Esophagus squamous epithelium (tissue), 4 donors: ENCODE measurements at regions not wholly inside any gene's neighbourhood (a gene's known extent, or its start where the extent isn't known, plus 50 kb on each side); places are given as distances from the start of the nearest gene placed in this dataset.

ENCODE experiments used
- CTCF ChIP-seq, 6 experiments: fragments of 450-650 bp in 4 of 6; fragments of 200-600 bp in 2 of 6; sonication (generic) in 2 of 6; IDR thresholded peaks; one replicate each; pipeline ENCODE4 v1.5.1; 2016 to 2019; ENCODE audit warnings: antibody characterized with exemption in 6 of 6, mild to moderate bottlenecking in 4 of 6, moderate library complexity in 4 of 6
- POLR2A ChIP-seq, 4 donors: fragments of 450-650 bp; IDR thresholded peaks; one replicate each; pipeline ENCODE4 v1.6.1; 2017; ENCODE audit warnings: antibody characterized with exemption in 4 of 4, mild to moderate bottlenecking in 4 of 4, moderate library complexity in 3 of 4

GRCh38 chrX:10360116-10360515 lies 203.3 kb downstream of the CLCN4 start:
- TF ChIP-seq CTCF (IDR thresholded peaks at IDR 0.05), result no peak
- no peak for TF ChIP-seq POLR2A (IDR thresholded peaks at IDR 0.05)
